ENCODE measurements at regions not wholly inside any gene's neighbourhood (a gene's known extent, or its start where the extent isn't known, plus 50 kb on each side); places are given as distances from the start of the nearest gene placed in this dataset.

- Mint-ChIP-seq H3K27me3 (peaks cover 4% of the 10 kb centered on the region), H3K9me3 (no peaks in the 10 kb centered on the region), H3K4me3 (no peak overlapping the region), H3K36me3 (no peaks in the 10 kb centered on the region), H3K4me1 (no peaks in the 10 kb centered on the region), H3K27ac (no peak overlapping the region)
- no peak for DNase-seq
Observed at GRCh38 chr6:167655174-167655821, 171.4 kb upstream of the AFDN start.

GRCh38 chr6:167658106-167658505 lies 168.6 kb upstream of the AFDN start:
- H3K4me1 Mint-ChIP-seq = no peaks in the 10 kb centered on the region
- no peaks in the 10 kb centered on the region for H3K36me3 Mint-ChIP-seq

GRCh38 chr6:167659046-167659445 lies 167.7 kb upstream of the AFDN start:
- no peaks in the 10 kb centered on the region for H3K27me3 Mint-ChIP-seq
- DNase-seq = no peak
- no peaks in the 10 kb centered on the region for H3K36me3 Mint-ChIP-seq
- no peaks in the 10 kb centered on the region for H3K4me1 Mint-ChIP-seq
- no peak overlapping the region for H3K27ac Mint-ChIP-seq
- no peaks in the 10 kb centered on the region for H3K9me3 Mint-ChIP-seq
- no peak overlapping the region for H3K4me3 Mint-ChIP-seq

More at GRCh38 chr6:167658106-167658505, 168.6 kb upstream of the AFDN start:
- H3K27ac Mint-ChIP-seq = no peak overlapping the region
- H3K27me3 Mint-ChIP-seq = peaks cover 4% of the 10 kb centered on the region
- H3K4me3 Mint-ChIP-seq = no peak overlapping the region
- no peak for DNase-seq
- no peaks in the 10 kb centered on the region for H3K9me3 Mint-ChIP-seq

- Mint-ChIP-seq H3K27me3 (no peaks in the 10 kb centered on the region), H3K27ac (no peak overlapping the region), H3K4me1 (no peaks in the 10 kb centered on the region), H3K9me3 (no peaks in the 10 kb centered on the region), H3K36me3 (no peaks in the 10 kb centered on the region), H3K4me3 (no peak overlapping the region)
- DNase-seq = no peak
Observed at GRCh38 chr6:167660424-167660823, 166.3 kb upstream of the AFDN start.

- Mint-ChIP-seq H3K4me3 (no peak overlapping the region), H3K36me3 (no peaks in the 10 kb centered on the region), H3K4me1 (no peaks in the 10 kb centered on the region), H3K9me3 (no peaks in the 10 kb centered on the region), H3K27me3 (peaks cover 3% of the 10 kb centered on the region), H3K27ac (no peak overlapping the region)
- no peak for DNase-seq
Observed at GRCh38 chr6:167660944-167661551, 165.7 kb upstream of the AFDN start.

- Mint-ChIP-seq H3K9me3 (no peaks in the 10 kb centered on the region), H3K4me3 (no peak overlapping the region), H3K27ac (no peak overlapping the region), H3K27me3 (peaks cover 5% of the 10 kb centered on the region), H3K36me3 (no peaks in the 10 kb centered on the region), H3K4me1 (no peaks in the 10 kb centered on the region)
- no peak for DNase-seq
Observed at GRCh38 chr6:167661552-167662044, 165.1 kb upstream of the AFDN start.

- Mint-ChIP-seq H3K36me3 (no peaks in the 10 kb centered on the region), H3K9me3 (no peaks in the 10 kb centered on the region), H3K27ac (no peak overlapping the region), H3K4me1 (no peaks in the 10 kb centered on the region), H3K27me3 (peaks cover 5% of the 10 kb centered on the region), H3K4me3 (no peak overlapping the region)
- DNase-seq = no peak
Observed at GRCh38 chr6:167662075-167662880, 164.4 kb upstream of the AFDN start.

GRCh38 chr6:167662881-167663205 lies 163.9 kb upstream of the AFDN start:
- Mint-ChIP-seq H3K4me3 (no peak overlapping the region), H3K27me3 (peaks cover 5% of the 10 kb centered on the region), H3K9me3 (no peaks in the 10 kb centered on the region), H3K27ac (no peak overlapping the region), H3K36me3 (no peaks in the 10 kb centered on the region), H3K4me1 (no peaks in the 10 kb centered on the region)
- no peak for DNase-seq

- Mint-ChIP-seq H3K4me3 (no peak overlapping the region), H3K27ac (no peak overlapping the region), H3K4me1 (no peaks in the 10 kb centered on the region), H3K36me3 (no peaks in the 10 kb centered on the region), H3K9me3 (no peaks in the 10 kb centered on the region), H3K27me3 (peaks cover 5% of the 10 kb centered on the region)
- no peak for DNase-seq
Observed at GRCh38 chr6:167663316-167663715, 163.4 kb upstream of the AFDN start.

- DNase-seq = no peak
- H3K36me3 Mint-ChIP-seq = no peaks in the 10 kb centered on the region
- H3K27me3 Mint-ChIP-seq = peaks cover 5% of the 10 kb centered on the region
- H3K4me3 Mint-ChIP-seq = no peak overlapping the region
- H3K4me1 Mint-ChIP-seq = no peaks in the 10 kb centered on the region
- H3K27ac Mint-ChIP-seq = no peak overlapping the region
- no peaks in the 10 kb centered on the region for H3K9me3 Mint-ChIP-seq
Observed at GRCh38 chr6:167663784-167664443, 162.8 kb upstream of the AFDN start.

GRCh38 chr6:167664678-167665660 lies 161.7 kb upstream of the AFDN start:
- no peak overlapping the region for H3K27ac Mint-ChIP-seq
- H3K4me3 Mint-ChIP-seq = no peak overlapping the region
- H3K9me3 Mint-ChIP-seq = no peaks in the 10 kb centered on the region
- no peaks in the 10 kb centered on the region for H3K4me1 Mint-ChIP-seq
- H3K36me3 Mint-ChIP-seq = no peaks in the 10 kb centered on the region
- no peak for DNase-seq
- H3K27me3 Mint-ChIP-seq = peaks cover 5% of the 10 kb centered on the region

GRCh38 chr6:167665698-167666330 lies 160.9 kb upstream of the AFDN start:
- H3K9me3 Mint-ChIP-seq = no peaks in the 10 kb centered on the region
- DNase-seq = no peak
- peaks cover 5% of the 10 kb centered on the region for H3K27me3 Mint-ChIP-seq
- H3K4me3 Mint-ChIP-seq = no peak overlapping the region
- no peaks in the 10 kb centered on the region for H3K36me3 Mint-ChIP-seq
- H3K27ac Mint-ChIP-seq = no peak overlapping the region
- H3K4me1 Mint-ChIP-seq = no peaks in the 10 kb centered on the region

- Mint-ChIP-seq H3K27me3 (peaks cover 5% of the 10 kb centered on the region), H3K9me3 (peaks cover 5% of the 10 kb centered on the region), H3K4me1 (no peaks in the 10 kb centered on the region), H3K4me3 (no peak overlapping the region), H3K36me3 (no peaks in the 10 kb centered on the region), H3K27ac (no peak overlapping the region)
- no peak for DNase-seq
Observed at GRCh38 chr6:167666571-167667203, 160.0 kb upstream of the AFDN start.
